Suppressor macrophage (primary cell): ENCODE measurements at regions not wholly inside any gene's neighbourhood (a gene's known extent, or its start where the extent isn't known, plus 50 kb on each side); places are given as distances from the start of the nearest gene placed in this dataset.
"Not testable (repeated sequence)": the region's sequence is repeated elsewhere in the genome, so short reads cannot be mapped to it uniquely, and the experiment has no call there.

ENCODE experiments used
- DNase-seq, 4 experiments: peaks; one replicate each; pipeline ENCODE4 v3.0.0-alpha.2; 2020 to 2022

DNA sequence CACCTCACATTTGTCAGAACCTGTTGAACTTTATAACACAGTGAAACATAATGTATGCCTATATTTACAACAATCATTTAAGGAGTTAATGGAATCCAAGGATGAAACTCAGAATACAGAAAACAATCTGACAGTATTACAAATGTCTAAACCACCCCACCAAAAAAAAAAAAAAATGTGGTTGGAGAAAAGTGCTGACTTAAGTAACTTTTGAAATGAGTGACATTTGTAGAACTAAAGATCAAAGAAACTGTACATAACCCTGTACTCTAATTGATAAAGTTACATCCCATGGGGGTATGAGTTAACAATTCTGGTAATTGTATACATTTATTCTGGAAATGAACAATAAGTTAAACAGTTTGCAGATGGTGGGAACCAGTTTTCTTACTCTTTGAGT, 372.1 kb upstream of the TMEFF2 start:
- no peak for DNase-seq

GRCh38 chr2:192560326-192560725, 365.6 kb upstream of the TMEFF2 start:
- no peak for DNase-seq

DNA sequence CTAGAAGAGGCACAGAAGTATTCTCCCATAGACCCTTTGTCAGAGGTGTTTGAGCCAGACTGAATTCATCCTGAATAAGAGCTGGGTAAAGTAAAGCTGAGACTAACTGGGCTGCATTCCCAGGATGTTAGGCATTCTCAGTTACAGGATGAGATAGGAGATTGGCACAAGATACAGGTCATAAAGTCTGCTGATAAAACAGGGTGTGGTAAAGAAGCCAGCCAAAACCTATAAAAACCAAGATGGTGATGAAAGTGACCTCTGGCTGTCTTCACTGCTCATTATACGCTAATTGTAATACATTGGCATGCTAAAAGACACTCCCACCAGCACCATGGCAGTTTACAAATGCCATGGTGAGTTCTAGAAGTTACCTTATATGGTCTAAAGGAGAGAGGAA, 364.9 kb upstream of the TMEFF2 start:
- DNase-seq = no peak

DNA sequence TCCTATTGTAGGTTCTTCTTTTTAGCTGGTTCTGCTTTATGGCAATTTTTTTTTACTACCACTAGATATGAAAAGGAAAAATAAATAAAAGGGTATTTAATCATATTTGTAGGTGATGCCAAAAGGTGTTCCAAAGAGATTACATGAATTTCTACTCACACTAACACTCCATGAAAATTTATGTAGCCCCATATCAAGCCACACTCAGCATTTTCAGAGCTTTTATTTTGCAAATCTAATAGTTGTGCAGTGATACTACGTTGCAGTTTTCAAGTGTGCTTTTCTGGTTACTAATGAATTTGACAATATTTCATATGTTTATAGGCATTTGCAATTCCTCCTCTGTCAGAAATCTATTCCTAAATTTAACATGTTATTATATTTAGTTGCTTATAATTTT, 363.9 kb upstream of the TMEFF2 start:
- DNase-seq = no peak

- DNase-seq = no peak
These were observed 361.0 kb upstream of the TMEFF2 start for GRCh38 chr2:192555740-192556139.

DNA sequence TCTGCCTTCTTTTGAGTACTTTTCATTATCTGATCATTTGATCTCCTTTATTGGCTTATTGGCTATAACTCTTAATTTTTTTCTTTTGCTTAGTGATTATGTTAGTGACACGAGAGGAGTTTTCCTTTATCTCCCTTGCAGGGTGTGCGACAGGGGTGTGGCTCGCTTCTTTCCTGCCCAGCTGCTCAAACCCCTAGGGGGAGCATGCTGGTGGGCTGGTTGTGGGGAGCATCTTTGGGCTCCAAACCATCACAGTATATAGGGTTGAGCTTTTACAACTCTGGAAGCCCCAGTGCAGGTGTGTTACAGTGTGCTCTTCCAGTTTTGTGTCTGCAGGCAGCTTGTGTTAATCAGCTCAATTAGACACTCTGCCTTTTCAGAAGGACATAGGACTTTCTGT, 357.0 kb upstream of the TMEFF2 start:
- no peak for DNase-seq

DNA sequence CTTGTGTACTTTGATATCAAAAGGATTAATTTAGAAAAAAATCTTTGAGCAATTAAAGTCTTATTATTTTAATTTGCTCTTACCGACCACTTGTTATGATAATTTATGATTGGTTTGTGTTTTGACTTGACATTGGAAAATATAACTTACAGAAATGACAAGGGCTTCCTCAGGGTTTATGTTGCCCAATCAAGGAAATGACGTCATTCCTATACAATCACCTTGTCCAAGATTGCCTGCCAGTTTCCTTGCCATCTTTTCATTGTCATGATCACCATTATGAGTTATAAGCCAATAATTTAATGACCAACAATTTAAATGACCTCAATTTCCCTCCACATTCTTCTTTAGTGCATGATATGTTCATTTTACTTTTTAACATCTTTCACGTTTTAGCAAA, 351.8 kb upstream of the TMEFF2 start:
- no peak for DNase-seq

DNA sequence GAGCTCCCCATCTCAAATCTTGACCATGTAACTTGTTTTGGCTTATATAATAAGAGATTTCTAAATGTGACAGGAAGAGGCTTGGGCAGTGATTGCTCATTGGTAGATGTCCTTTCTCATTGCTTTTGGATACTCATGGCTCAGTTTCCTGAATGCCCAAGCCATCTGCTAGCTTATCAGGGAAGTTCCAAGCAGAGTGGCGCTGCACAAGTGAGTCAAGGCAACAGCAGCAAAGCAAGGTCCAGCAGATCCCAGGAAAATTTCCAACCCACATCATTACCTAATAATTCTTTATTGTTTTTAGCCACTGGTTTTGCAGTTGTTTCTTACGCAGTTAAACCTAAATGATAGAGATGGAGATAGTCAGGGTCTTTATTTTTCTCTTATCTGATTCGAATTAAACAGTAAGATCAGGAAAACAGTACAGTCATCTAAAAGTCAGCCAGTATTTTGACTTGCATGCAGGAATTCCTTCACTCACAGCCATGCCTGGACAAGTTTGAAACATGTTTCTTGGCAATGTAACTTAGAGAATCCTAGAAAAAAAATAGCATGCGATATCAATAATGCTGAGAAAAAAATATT, 349.7 kb upstream of the TMEFF2 start:
- no peak for DNase-seq

GRCh38 chr2:192542148-192543066, 347.7 kb upstream of the TMEFF2 start:
- DNase-seq = not testable (repeated sequence)

DNA sequence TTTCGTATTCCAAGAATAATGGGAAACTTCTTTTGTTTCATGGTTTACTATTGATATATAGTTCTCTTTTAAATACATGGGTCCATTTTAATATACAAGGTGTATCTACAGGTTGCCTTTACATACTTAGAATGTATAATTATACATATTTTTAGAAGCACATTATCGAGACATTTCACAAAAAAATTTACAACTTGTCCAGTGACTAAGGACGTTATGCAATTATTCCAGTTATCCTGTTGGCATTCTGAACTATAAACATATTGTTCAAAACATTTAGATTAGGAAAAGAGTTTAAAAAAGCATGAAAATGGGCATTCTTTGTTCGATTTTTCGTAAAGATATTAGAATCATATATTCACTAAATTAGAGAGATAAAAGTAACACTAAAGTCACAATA, 344.6 kb upstream of the TMEFF2 start:
- DNase-seq = no peak

GRCh38 chr2:192536922-192537624, 342.3 kb upstream of the TMEFF2 start:
- no peak for DNase-seq

GRCh38 chr2:192535956-192536921, 341.5 kb upstream of the TMEFF2 start:
- no peak for DNase-seq

DNA sequence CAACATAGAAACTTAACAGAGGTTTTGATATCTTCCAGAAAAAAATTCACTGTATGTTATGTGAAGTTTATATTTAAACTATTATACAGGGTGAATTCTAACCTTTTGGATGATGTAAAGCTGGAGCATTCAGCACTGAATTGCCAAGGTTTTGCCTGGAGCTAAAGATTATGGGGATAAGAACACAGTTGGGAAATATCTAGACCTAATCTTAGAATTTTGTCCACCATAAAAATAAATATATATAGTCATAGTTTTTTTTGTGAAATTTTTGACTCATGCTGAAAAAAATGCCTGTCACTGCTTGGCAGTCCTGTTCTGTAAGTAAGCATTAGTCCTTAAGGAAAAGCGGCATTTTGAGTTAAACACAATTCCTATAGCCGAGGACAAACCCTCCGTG, 339.3 kb upstream of the TMEFF2 start:
- no peak for DNase-seq

GRCh38 chr2:192524642-192525251, 330.0 kb upstream of the TMEFF2 start:
- DNase-seq = not testable (repeated sequence)

DNA sequence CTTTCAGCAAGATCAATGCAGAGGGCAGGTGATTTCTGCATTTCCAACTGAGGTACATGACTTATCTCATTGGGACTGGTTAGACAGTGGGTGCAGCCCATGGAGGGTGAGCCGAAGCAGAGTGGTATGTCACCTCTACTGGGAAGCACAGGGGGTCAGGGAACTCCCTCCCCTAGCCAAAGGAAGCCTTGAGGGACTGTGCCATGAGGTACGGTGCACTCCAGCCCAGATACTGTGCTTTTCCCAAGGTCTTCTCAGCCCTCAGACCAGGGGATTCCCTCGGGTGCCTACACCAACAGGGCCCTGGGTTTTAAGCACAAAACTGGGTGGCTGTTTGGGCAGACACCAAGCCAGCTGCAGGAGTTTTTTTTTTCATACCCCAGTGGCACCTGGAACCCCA, 329.5 kb upstream of the TMEFF2 start:
- DNase-seq = not testable (repeated sequence)

DNA sequence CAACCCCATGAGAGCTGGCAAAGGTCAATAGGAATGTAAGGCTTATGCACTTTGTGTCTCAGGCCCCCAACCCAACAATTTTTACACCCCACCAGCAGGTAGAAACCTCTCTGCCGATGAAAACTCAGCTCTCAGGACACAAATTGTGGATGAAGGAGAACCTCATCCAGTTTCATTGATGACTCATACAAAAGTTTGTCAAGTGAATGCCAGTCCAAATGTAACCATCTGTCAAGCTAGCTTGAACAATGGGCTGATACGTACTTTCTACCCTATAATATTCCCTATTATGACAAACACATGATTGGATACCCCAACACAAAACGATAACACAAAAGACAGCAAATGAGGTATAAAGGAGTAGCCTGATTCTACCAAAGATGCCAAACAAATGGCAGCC, 321.2 kb upstream of the TMEFF2 start:
- no peak for DNase-seq

GRCh38 chr2:192513575-192513974, 318.8 kb upstream of the TMEFF2 start:
- DNase-seq = no peak

- DNase-seq = not testable (repeated sequence)
These were observed 313.2 kb upstream of the TMEFF2 start for GRCh38 chr2:192507836-192508450.

DNA sequence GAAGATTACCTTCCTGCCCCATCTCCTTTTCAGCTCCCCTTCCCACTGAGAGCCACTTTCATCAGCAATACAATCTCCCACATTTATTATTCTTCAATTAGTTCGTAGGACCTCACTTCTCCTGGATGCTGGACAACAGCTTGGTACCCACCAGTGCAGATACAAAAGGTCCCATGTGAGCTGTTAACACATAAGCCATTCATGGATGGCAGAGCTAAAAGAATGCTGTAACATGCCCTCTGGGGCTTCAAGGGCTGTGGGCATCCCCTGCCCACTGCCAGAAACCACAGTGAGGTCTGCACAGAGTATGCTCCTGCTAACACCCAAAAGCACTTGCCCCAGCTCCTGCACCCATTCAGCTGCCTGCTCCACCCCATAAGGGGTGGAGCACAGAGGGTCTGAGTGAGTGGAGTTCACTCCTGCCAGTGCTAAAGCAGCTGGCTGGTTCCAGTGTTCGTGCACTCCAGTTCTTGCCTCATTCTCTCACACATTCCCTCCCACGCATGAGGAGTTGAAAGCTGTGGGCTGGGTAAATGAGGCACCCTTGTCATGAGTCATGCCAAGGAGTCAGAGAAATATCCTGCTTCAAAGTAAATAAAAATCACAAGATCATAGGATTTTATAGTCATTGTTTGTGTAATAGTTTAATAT, 305.9 kb upstream of the TMEFF2 start:
- peak; percentile 35 to 72 (median 54) for DNase-seq

GRCh38 chr2:192499476-192499875, 304.7 kb upstream of the TMEFF2 start:
- no peak for DNase-seq

- DNase-seq = no peak
These were observed 304.0 kb upstream of the TMEFF2 start for GRCh38 chr2:192498747-192499146.
